K562 (cell line): ENCODE measurements at regions not wholly inside any gene's neighbourhood (a gene's known extent, or its start where the extent isn't known, plus 50 kb on each side); places are given as distances from the start of the nearest gene placed in this dataset.

Experiments used
- CTCF ChIP-seq, 3 experiments: IDR thresholded peaks in 2 of 3; conservative IDR thresholded peaks in 1 of 3; 2 replicates each; pipeline ENCODE4 v1.5.1; 2011 to 2012; ENCODE audit warnings: low read length in 3 of 3, mild to moderate bottlenecking in 3 of 3, control low read depth in 2 of 3, improper control_type of control experiment in 1 of 3, inconsistent platforms in 1 of 3, low read depth in 1 of 3, mixed read lengths in 1 of 3, moderate library complexity in 1 of 3; ENCODE audit not compliant: insufficient read depth in 2 of 3
- HNRNPK ChIP-seq: fragments of 200-400 bp; formaldehyde crosslinking; IDR thresholded peaks from one replicate; pipeline ENCODE4 v1.6.1; 2018; ENCODE audit warnings: mild to moderate bottlenecking, low read depth, low read length; ENCODE audit not compliant: poor library complexity, severe bottlenecking
- MLLT1 ChIP-seq, 2 experiments: fragments of 450-650 bp; IDR thresholded peaks; 2 replicates each; pipeline ENCODE4 v1.6.1; 2016
- NRF1 ChIP-seq, 2 experiments: fragments of 450-650 bp; IDR thresholded peaks in 1 of 2; conservative IDR thresholded peaks in 1 of 2; 2 replicates each; pipeline ENCODE4 v1.6.1; 2014; ENCODE audit warnings: mild to moderate bottlenecking in 2 of 2
- U2AF2 ChIP-seq: fragments of 200-400 bp; formaldehyde crosslinking; optimal IDR thresholded peaks from 2 replicates; pipeline ENCODE3; 2017; ENCODE audit warnings: low read depth, mild to moderate bottlenecking, low read length
- ZC3H11A ChIP-seq: IDR thresholded peaks from 2 replicates; pipeline ENCODE4 v1.6.1; 2012; ENCODE audit warnings: low read depth, low read length, improper control_type of control experiment
- ZNF282 ChIP-seq: sonication (generic); formaldehyde crosslinking; IDR thresholded peaks from 2 replicates; pipeline ENCODE4 v1.8.1; 2023; ENCODE audit warnings: missing genetic modification reagents

GRCh38 chr6:9138936-9139335 lies 703.6 kb upstream of the SLC35B3 start:
- TF ChIP-seq NRF1 (conservative IDR thresholded peaks at IDR 0.05 in 1 of 2, IDR thresholded peaks at IDR 0.05 in 1 of 2) (no peak), CTCF (IDR thresholded peaks at IDR 0.05 in 2 of 3, conservative IDR thresholded peaks at IDR 0.05 in 1 of 3; ENCODE audit: insufficient read depth in 2 of 3, low read depth in 1 of 3, low read length in 3 of 3) (no peak), HNRNPK (no peak), ZNF282 (CRISPR knock-in tag) (no peak), ZC3H11A (no peak), U2AF2 (no peak), MLLT1 (IDR thresholded peaks at IDR 0.05) (no peak)
